CD4-positive, CD25-positive, alpha-beta regulatory T cell (primary cell): ENCODE measurements at regions not wholly inside any gene's neighbourhood (a gene's known extent, or its start where the extent isn't known, plus 50 kb on each side); places are given as distances from the start of the nearest gene placed in this dataset.

ENCODE experiments used
- ATAC-seq, 2 donors: fragments of 150-1000 bp; cut with Tn5 transposase; one replicate each; pipeline ENCODE4 v1.10.0; 2021; ENCODE audit warnings: low read depth in 2 of 2, moderate number of reproducible peaks in 2 of 2, moderate library complexity in 1 of 2
- DNase-seq, 3 donors: peaks; one replicate each; pipeline versions ENCODE4 v3.0.0 to v3.0.0-alpha.2; 2012 to 2022; ENCODE audit warnings: mixed read lengths in 1 of 3
- H3K27ac ChIP-seq: one replicate; pipeline ENCODE4 v1.7.0; 2013; ENCODE audit warnings: mild to moderate bottlenecking, low read length; ENCODE audit not compliant: insufficient read depth, poor library complexity, severe bottlenecking
- H3K27me3 ChIP-seq: one replicate; pipeline ENCODE4 v1.7.0; 2013; ENCODE audit warnings: low read length; ENCODE audit not compliant: control insufficient read depth, insufficient read depth
- H3K36me3 ChIP-seq: one replicate; pipeline ENCODE4 v1.7.0; 2013; ENCODE audit warnings: mild to moderate bottlenecking, low read length, moderate library complexity; ENCODE audit not compliant: control insufficient read depth, insufficient read depth
- H3K4me1 ChIP-seq: 2 replicates; pipeline ENCODE4 v1.7.0; 2013; ENCODE audit warnings: mild to moderate bottlenecking, low read length; ENCODE audit not compliant: insufficient read depth, control insufficient read depth, poor library complexity, severe bottlenecking
- H3K4me3 ChIP-seq: one replicate; pipeline ENCODE4 v1.7.0; 2013; ENCODE audit warnings: low read depth, mild to moderate bottlenecking, low read length, moderate library complexity
- H3K9me3 ChIP-seq, 2 experiments: 1 replicate in 1 of 2; 2 replicates in 1 of 2; pipeline ENCODE4 v1.7.0; 2013; ENCODE audit warnings: low read length in 2 of 2, mild to moderate bottlenecking in 1 of 2, moderate library complexity in 1 of 2; ENCODE audit not compliant: control insufficient read depth in 2 of 2
- H3K27ac Mint-ChIP-seq, 3 donors: one replicate each; pipeline ENCODE4 v1.8.0; 2020 to 2022; ENCODE audit warnings: mild to moderate bottlenecking in 3 of 3, mixed read lengths in 3 of 3, moderate library complexity in 2 of 3
- H3K27me3 Mint-ChIP-seq: one replicate; pipeline ENCODE4 v1.8.0; 2022; ENCODE audit warnings: mild to moderate bottlenecking, mixed read lengths
- H3K36me3 Mint-ChIP-seq: one replicate; pipeline ENCODE4 v1.8.0; 2020; ENCODE audit warnings: mixed read lengths
- H3K4me1 Mint-ChIP-seq, 4 donors: one replicate each; pipeline ENCODE4 v1.8.0; 2020 to 2022; ENCODE audit warnings: mixed read lengths in 4 of 4, mild to moderate bottlenecking in 1 of 4
- H3K4me3 Mint-ChIP-seq, 4 donors: one replicate each; pipeline ENCODE4 v1.8.0; 2020 to 2022; ENCODE audit warnings: mild to moderate bottlenecking in 4 of 4, mixed read lengths in 4 of 4, moderate library complexity in 3 of 4
- H3K9me3 Mint-ChIP-seq, 7 donors: one replicate each; pipeline ENCODE4 v1.8.0; 2020 to 2022; ENCODE audit warnings: mixed read lengths in 7 of 7, mild to moderate bottlenecking in 3 of 7, moderate library complexity in 2 of 7

GRCh38 chr2:198945496-198945895 lies 512.2 kb downstream of the SATB2 start:
- no peaks in the 10 kb centered on the region for H3K4me1 ChIP-seq
- Mint-ChIP-seq H3K27ac (no peak overlapping the region), H3K36me3 (no peaks in the 10 kb centered on the region), H3K9me3 (peaks cover 0 to 2% (median 0%) of the 10 kb centered on the region in 7 donors), H3K4me1 (no peaks in the 10 kb centered on the region), H3K27me3 (peaks cover 4% of the 10 kb centered on the region), H3K4me3 (no peak overlapping the region)
- DNase-seq (no peak), ATAC-seq (no peak)
- H3K27me3 ChIP-seq, result no peaks in the 10 kb centered on the region
- no peak overlapping the region for H3K4me3 ChIP-seq
- no peak overlapping the region for H3K27ac ChIP-seq
- H3K9me3 ChIP-seq, result no peaks in the 10 kb centered on the region
- H3K36me3 ChIP-seq, result no peaks in the 10 kb centered on the region

- Histone ChIP-seq H3K36me3 (no peaks in the 10 kb centered on the region), H3K9me3 (no peaks in the 10 kb centered on the region), H3K27me3 (no peaks in the 10 kb centered on the region), H3K4me1 (no peaks in the 10 kb centered on the region), H3K4me3 (no peak overlapping the region), H3K27ac (no peak overlapping the region)
- H3K4me1 Mint-ChIP-seq, result no peaks in the 10 kb centered on the region
- no peak overlapping the region for H3K27ac Mint-ChIP-seq
- H3K4me3 Mint-ChIP-seq, result no peak overlapping the region
- peaks cover 0 to 7% (median 4%) of the 10 kb centered on the region in 7 donors for H3K9me3 Mint-ChIP-seq
- no peaks in the 10 kb centered on the region for H3K36me3 Mint-ChIP-seq
- no peaks in the 10 kb centered on the region for H3K27me3 Mint-ChIP-seq
- DNase-seq (no peak), ATAC-seq (no peak)
Measured at GRCh38 chr2:198930170-198930569, 527.6 kb downstream of the SATB2 start.

GRCh38 chr2:198928026-198928425 lies 529.7 kb downstream of the SATB2 start:
- H3K9me3 Mint-ChIP-seq, result peaks cover 0 to 5% (median 3%) of the 10 kb centered on the region in 7 donors
- Histone ChIP-seq H3K27ac (no peak overlapping the region), H3K36me3 (no peaks in the 10 kb centered on the region), H3K4me3 (no peak overlapping the region), H3K4me1 (no peaks in the 10 kb centered on the region), H3K27me3 (no peaks in the 10 kb centered on the region), H3K9me3 (no peaks in the 10 kb centered on the region)
- no peaks in the 10 kb centered on the region for H3K36me3 Mint-ChIP-seq
- H3K4me1 Mint-ChIP-seq, result no peaks in the 10 kb centered on the region
- ATAC-seq, result no peak
- DNase-seq, result no peak
- no peak overlapping the region for H3K4me3 Mint-ChIP-seq
- no peaks in the 10 kb centered on the region for H3K27me3 Mint-ChIP-seq
- peak overlapping the region in 1 of 3 donors; percentile 21 for H3K27ac Mint-ChIP-seq

GRCh38 chr2:198917926-198918720 lies 539.6 kb downstream of the SATB2 start:
- H3K9me3 ChIP-seq, result no peaks in the 10 kb centered on the region
- H3K4me3 Mint-ChIP-seq, result no peak overlapping the region
- H3K4me1 Mint-ChIP-seq, result no peaks in the 10 kb centered on the region
- H3K4me1 ChIP-seq, result no peaks in the 10 kb centered on the region
- H3K27me3 Mint-ChIP-seq, result no peaks in the 10 kb centered on the region
- peaks cover 0 to 11% (median 0%) of the 10 kb centered on the region in 7 donors for H3K9me3 Mint-ChIP-seq
- H3K4me3 ChIP-seq, result no peak overlapping the region
- DNase-seq (no peak), ATAC-seq (no peak)
- no peaks in the 10 kb centered on the region for H3K36me3 Mint-ChIP-seq
- no peaks in the 10 kb centered on the region for H3K27me3 ChIP-seq
- no peaks in the 10 kb centered on the region for H3K36me3 ChIP-seq
- H3K27ac ChIP-seq, result no peak overlapping the region
- H3K27ac Mint-ChIP-seq, result no peak overlapping the region

DNA sequence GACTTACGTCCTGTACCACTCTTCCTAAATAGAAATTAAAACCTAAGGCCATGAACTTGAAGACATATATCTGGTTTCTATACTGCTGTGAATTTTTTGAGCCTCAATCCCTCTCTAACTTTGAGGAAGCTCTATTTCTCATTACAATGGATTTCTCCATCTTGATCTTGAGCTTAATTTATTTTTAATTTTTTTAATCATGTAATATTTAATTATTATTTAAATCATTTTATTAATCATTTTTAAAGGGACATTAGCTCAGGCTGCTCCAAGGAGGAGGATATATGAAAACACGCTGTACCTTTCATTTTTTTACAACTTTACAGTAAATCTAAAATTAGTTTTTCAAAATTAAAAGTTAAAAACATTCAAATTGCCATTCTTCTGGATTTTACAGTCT lies 540.5 kb downstream of the SATB2 start:
- no peak overlapping the region for H3K4me3 Mint-ChIP-seq
- no peak for ATAC-seq

DNA sequence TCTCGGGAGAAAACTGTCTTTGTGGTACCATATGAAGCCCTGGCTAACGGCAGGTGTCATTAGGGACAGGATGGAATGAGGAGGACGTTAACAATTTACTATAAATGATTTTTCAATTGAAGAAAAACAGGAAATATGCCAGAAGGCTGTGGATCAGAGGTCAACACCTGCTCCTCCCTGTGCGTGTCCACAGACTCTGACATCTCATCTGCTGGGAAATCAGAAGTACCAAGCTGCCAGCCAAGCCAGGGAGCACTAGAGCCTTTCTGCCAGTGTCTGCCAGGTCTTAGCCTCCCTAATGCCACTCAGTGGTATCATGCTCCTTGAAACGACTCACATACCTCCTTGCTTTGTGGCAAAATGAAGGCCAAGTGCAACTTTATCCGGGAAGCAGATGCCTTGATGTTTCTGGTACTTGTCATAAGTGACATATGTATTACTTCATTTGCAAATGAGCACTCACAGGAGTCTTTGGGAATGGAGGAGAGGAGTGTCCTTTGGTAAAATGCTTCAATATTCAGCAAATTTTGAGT lies 541.1 kb downstream of the SATB2 start:
- H3K9me3 ChIP-seq, result no peaks in the 10 kb centered on the region
- ATAC-seq (no peak), DNase-seq (no peak)
- no peaks in the 10 kb centered on the region for H3K4me1 Mint-ChIP-seq
- no peak overlapping the region for H3K4me3 ChIP-seq
- no peaks in the 10 kb centered on the region for H3K36me3 ChIP-seq
- no peaks in the 10 kb centered on the region for H3K27me3 Mint-ChIP-seq
- H3K9me3 Mint-ChIP-seq, result peaks cover 0 to 11% (median 0%) of the 10 kb centered on the region in 7 donors
- no peaks in the 10 kb centered on the region for H3K36me3 Mint-ChIP-seq
- H3K4me3 Mint-ChIP-seq, result no peak overlapping the region
- no peak overlapping the region for H3K27ac Mint-ChIP-seq
- H3K4me1 ChIP-seq, result no peaks in the 10 kb centered on the region
- no peak overlapping the region for H3K27ac ChIP-seq
- no peaks in the 10 kb centered on the region for H3K27me3 ChIP-seq

More for the DNA sequence above, 540.5 kb downstream of the SATB2 start:
- no peaks in the 10 kb centered on the region for H3K4me1 Mint-ChIP-seq
- no peak for DNase-seq
- H3K36me3 ChIP-seq, result no peaks in the 10 kb centered on the region
- no peaks in the 10 kb centered on the region for H3K27me3 Mint-ChIP-seq
- H3K4me3 ChIP-seq, result no peak overlapping the region
- no peaks in the 10 kb centered on the region for H3K27me3 ChIP-seq
- H3K36me3 Mint-ChIP-seq, result no peaks in the 10 kb centered on the region
- no peaks in the 10 kb centered on the region for H3K4me1 ChIP-seq
- no peaks in the 10 kb centered on the region for H3K9me3 ChIP-seq
- no peak overlapping the region for H3K27ac Mint-ChIP-seq
- H3K9me3 Mint-ChIP-seq, result peaks cover 0 to 11% (median 0%) of the 10 kb centered on the region in 7 donors
- H3K27ac ChIP-seq, result no peak overlapping the region

GRCh38 chr2:198913394-198914152 lies 544.2 kb downstream of the SATB2 start:
- H3K36me3 ChIP-seq, result no peaks in the 10 kb centered on the region
- ATAC-seq, result no peak
- no peaks in the 10 kb centered on the region for H3K9me3 ChIP-seq
- no peak overlapping the region for H3K27ac ChIP-seq
- Mint-ChIP-seq H3K4me3 (no peak overlapping the region), H3K9me3 (peaks cover 0 to 8% (median 0%) of the 10 kb centered on the region in 7 donors), H3K36me3 (no peaks in the 10 kb centered on the region), H3K27ac (no peak overlapping the region), H3K27me3 (no peaks in the 10 kb centered on the region), H3K4me1 (no peaks in the 10 kb centered on the region)
- no peak for DNase-seq
- H3K4me1 ChIP-seq, result no peaks in the 10 kb centered on the region
- H3K27me3 ChIP-seq, result no peaks in the 10 kb centered on the region
- H3K4me3 ChIP-seq, result no peak overlapping the region
